Breast epithelium (tissue), 4 donors: ENCODE measurements at regions not wholly inside any gene's neighbourhood (a gene's known extent, or its start where the extent isn't known, plus 50 kb on each side); places are given as distances from the start of the nearest gene placed in this dataset.
A peak's percentile ranks its signal among the peaks of the same experiment; 100 is the strongest.

Experiments
- DNase-seq, 2 donors: peaks; one replicate each; pipeline ENCODE4 v3.0.0-alpha.2; 2019; ENCODE audit warnings: low spot score in 2 of 2
- H3K27ac ChIP-seq, 2 donors: fragments of 200-600 bp; sonication (generic) in 1 of 2; one replicate each; pipeline ENCODE4 v1.5.1; 2016 to 2019; ENCODE audit warnings: mild to moderate bottlenecking in 1 of 2
- H3K27me3 ChIP-seq, 2 donors: fragments of 200-600 bp; sonication (generic) in 1 of 2; one replicate each; pipeline versions ENCODE4 v1.5.1 to v1.6.0; 2017 to 2019; ENCODE audit warnings: control low read depth in 1 of 2, mild to moderate bottlenecking in 1 of 2
- H3K36me3 ChIP-seq: fragments of 200-600 bp; one replicate; pipeline ENCODE4 v1.5.1; 2019
- H3K4me1 ChIP-seq, 2 donors: fragments of 200-600 bp; sonication (generic); one replicate each; pipeline ENCODE4 v1.5.1; 2016 to 2019; ENCODE audit warnings: control low read depth in 1 of 2
- H3K4me3 ChIP-seq, 3 donors: fragments of 200-600 bp; sonication (generic); 1 replicate in 2 of 3; 2 replicates in 1 of 3; pipeline ENCODE4 v1.5.1; 2016 to 2019; ENCODE audit warnings: mild to moderate bottlenecking in 3 of 3, moderate library complexity in 2 of 3
- H3K9me3 ChIP-seq, 2 donors: fragments of 200-600 bp; sonication (generic) in 1 of 2; one replicate each; pipeline ENCODE4 v1.5.1; 2016 to 2019; ENCODE audit warnings: control low read depth in 1 of 2
- CTCF ChIP-seq, 3 donors: fragments of 450-650 bp; IDR thresholded peaks; one replicate each; pipeline ENCODE4 v1.5.1; 2016 to 2017; ENCODE audit warnings: antibody characterized with exemption in 3 of 3, mild to moderate bottlenecking in 3 of 3, moderate library complexity in 3 of 3
- POLR2A ChIP-seq: fragments of 450-650 bp; IDR thresholded peaks from one replicate; pipeline ENCODE4 v1.6.1; 2016; ENCODE audit warnings: antibody characterized with exemption, mild to moderate bottlenecking, moderate library complexity
- POLR2AphosphoS5 ChIP-seq, 3 donors: sonication (generic); formaldehyde crosslinking; IDR thresholded peaks; one replicate each; pipeline ENCODE4 v1.6.1; 2017; ENCODE audit warnings: antibody characterized with exemption in 3 of 3
- intact Hi-C: fragments of 100-400 bp; cut with DNase I; formaldehyde crosslinking; loops from one replicate; pipeline ENCODE4 v1.15.1; 2023; ENCODE audit warnings: low total_unique reads

GRCh38 chr6:28707387-28708282 lies 182.0 kb downstream of the GPX5 start:
- Histone ChIP-seq H3K9me3 (peaks cover 15 to 27% of the 10 kb centered on the region in 2 donors), H3K4me3 (no peak overlapping the region), H3K27me3 (peaks cover 0 to 34% of the 10 kb centered on the region in 2 donors), H3K27ac (no peak overlapping the region), H3K4me1 (no peaks in the 10 kb centered on the region), H3K36me3 (no peaks in the 10 kb centered on the region)
- no peak for DNase-seq
- intact Hi-C loops = no loop called here
- TF ChIP-seq CTCF (IDR thresholded peaks at IDR 0.05) (no peak), POLR2A (no peak), POLR2AphosphoS5 (IDR thresholded peaks at IDR 0.05) (no peak)

- H3K27me3 ChIP-seq = peaks cover 0 to 29% of the 10 kb centered on the region in 2 donors
- peak overlapping the region in 1 of 3 donors; percentile 30 for H3K4me3 ChIP-seq
These were observed 184.0 kb downstream of the GPX5 start for GRCh38 chr6:28709478-28710349.

GRCh38 chr6:28710466-28711191 lies 184.9 kb downstream of the GPX5 start:
- intact Hi-C loops = no loop called here
- no peak overlapping the region for H3K4me3 ChIP-seq
- H3K9me3 ChIP-seq = peaks cover 15 to 27% of the 10 kb centered on the region in 2 donors
- no peaks in the 10 kb centered on the region for H3K4me1 ChIP-seq
- H3K27me3 ChIP-seq = peaks cover 0 to 25% of the 10 kb centered on the region in 2 donors
- H3K27ac ChIP-seq = no peak overlapping the region
- no peak for DNase-seq
- TF ChIP-seq CTCF (IDR thresholded peaks at IDR 0.05) (no peak), POLR2A (no peak), POLR2AphosphoS5 (IDR thresholded peaks at IDR 0.05) (no peak)
- H3K36me3 ChIP-seq = no peaks in the 10 kb centered on the region

More at GRCh38 chr6:28709478-28710349, 184.0 kb downstream of the GPX5 start:
- Histone ChIP-seq H3K4me1 (no peaks in the 10 kb centered on the region), H3K9me3 (peaks cover 15 to 27% of the 10 kb centered on the region in 2 donors), H3K27ac (no peak overlapping the region), H3K36me3 (no peaks in the 10 kb centered on the region)
- intact Hi-C loops = no loop called here
- no peak for DNase-seq
- TF ChIP-seq CTCF (IDR thresholded peaks at IDR 0.05) (no peak), POLR2A (no peak), POLR2AphosphoS5 (IDR thresholded peaks at IDR 0.05) (no peak)

- Histone ChIP-seq H3K4me1 (no peaks in the 10 kb centered on the region), H3K27ac (no peak overlapping the region), H3K9me3 (peaks cover 13 to 27% of the 10 kb centered on the region in 2 donors), H3K4me3 (no peak overlapping the region), H3K36me3 (no peaks in the 10 kb centered on the region), H3K27me3 (peaks cover 0 to 25% of the 10 kb centered on the region in 2 donors)
- DNase-seq = no peak
- intact Hi-C loops = no loop called here
- no peak for TF ChIP-seq POLR2AphosphoS5 (IDR thresholded peaks at IDR 0.05)
- TF ChIP-seq POLR2A = no peak
- TF ChIP-seq CTCF (IDR thresholded peaks at IDR 0.05) = no peak
These were observed 185.6 kb downstream of the GPX5 start for GRCh38 chr6:28711325-28711724.
